ENCODE measurements at regions not wholly inside any gene's neighbourhood (a gene's known extent, or its start where the extent isn't known, plus 50 kb on each side); places are given as distances from the start of the nearest gene placed in this dataset.

- H4K20me1 ChIP-seq (ENCODE audit: insufficient read depth, low read depth, low read length): no peaks in the 10 kb centered on the region
- no peak overlapping the region for H3K4me2 ChIP-seq (ENCODE audit: low read depth, low read length, poor library complexity, severe bottlenecking)
- H2AFZ ChIP-seq (ENCODE audit: low read length): no peak overlapping the region
- H3K79me2 ChIP-seq (ENCODE audit: low read length): no peaks in the 10 kb centered on the region
- DNase-seq: no peak
- no peaks in the 10 kb centered on the region for H3K27me3 ChIP-seq (ENCODE audit: low read length)
- H3K4me1 ChIP-seq (ENCODE audit: low read length): no peaks in the 10 kb centered on the region
- no peak overlapping the region for H3K4me3 ChIP-seq (ENCODE audit: low read length)
- no peaks in the 10 kb centered on the region for H3K9me2 ChIP-seq (replicated peaks; ENCODE audit: insufficient read depth, low read length)
- no peaks in the 10 kb centered on the region for H3K9me3 ChIP-seq (ENCODE audit: low read length)
- no peak overlapping the region for H3K27ac ChIP-seq (ENCODE audit: low read length)
- H3K9ac ChIP-seq (ENCODE audit: low read length): no peak overlapping the region
- H3K36me3 ChIP-seq (ENCODE audit: insufficient read depth, low read length): no peaks in the 10 kb centered on the region
Measured at GRCh38 chr2:196390243-196391148, 219.1 kb upstream of the STK17B start.

GRCh38 chr2:196391149-196391479, 219.7 kb upstream of the STK17B start:
- no peak overlapping the region for H2AFZ ChIP-seq (ENCODE audit: low read length)

GRCh38 chr2:196399096-196399495, 227.7 kb upstream of the STK17B start:
- no peak overlapping the region for H2AFZ ChIP-seq (ENCODE audit: low read length)
- no peaks in the 10 kb centered on the region for H3K9me3 ChIP-seq (ENCODE audit: low read length)
- DNase-seq: no peak
- H3K9ac ChIP-seq (ENCODE audit: low read length): no peak overlapping the region
- H4K20me1 ChIP-seq (ENCODE audit: insufficient read depth, low read depth, low read length): no peaks in the 10 kb centered on the region
- no peaks in the 10 kb centered on the region for H3K27me3 ChIP-seq (ENCODE audit: low read length)
- no peaks in the 10 kb centered on the region for H3K79me2 ChIP-seq (ENCODE audit: low read length)
- H3K36me3 ChIP-seq (ENCODE audit: insufficient read depth, low read length): no peaks in the 10 kb centered on the region
- H3K4me2 ChIP-seq (ENCODE audit: low read depth, low read length, poor library complexity, severe bottlenecking): no peak overlapping the region
- H3K27ac ChIP-seq (ENCODE audit: low read length): no peak overlapping the region
- no peaks in the 10 kb centered on the region for H3K4me1 ChIP-seq (ENCODE audit: low read length)
- H3K9me2 ChIP-seq (replicated peaks; ENCODE audit: insufficient read depth, low read length): no peaks in the 10 kb centered on the region
- no peak overlapping the region for H3K4me3 ChIP-seq (ENCODE audit: low read length)

More at GRCh38 chr2:196391149-196391479, 219.7 kb upstream of the STK17B start:
- Histone ChIP-seq H3K4me3 (ENCODE audit: low read length) (no peak overlapping the region), H3K4me2 (ENCODE audit: low read depth, low read length, poor library complexity, severe bottlenecking) (no peak overlapping the region), H3K36me3 (ENCODE audit: insufficient read depth, low read length) (no peaks in the 10 kb centered on the region), H3K9me3 (ENCODE audit: low read length) (no peaks in the 10 kb centered on the region), H3K27me3 (ENCODE audit: low read length) (no peaks in the 10 kb centered on the region), H3K27ac (ENCODE audit: low read length) (no peak overlapping the region), H4K20me1 (ENCODE audit: insufficient read depth, low read depth, low read length) (no peaks in the 10 kb centered on the region), H3K9me2 (replicated peaks; ENCODE audit: insufficient read depth, low read length) (no peaks in the 10 kb centered on the region), H3K9ac (ENCODE audit: low read length) (no peak overlapping the region), H3K4me1 (ENCODE audit: low read length) (no peaks in the 10 kb centered on the region), H3K79me2 (ENCODE audit: low read length) (no peaks in the 10 kb centered on the region)
- no peak for DNase-seq

GRCh38 chr2:196399722-196400691, 228.6 kb upstream of the STK17B start:
- H3K9me3 ChIP-seq (ENCODE audit: low read length): no peaks in the 10 kb centered on the region

GRCh38 chr2:196403471-196403870, 232.1 kb upstream of the STK17B start:
- Histone ChIP-seq H3K4me3 (ENCODE audit: low read length) (no peak overlapping the region), H4K20me1 (ENCODE audit: insufficient read depth, low read depth, low read length) (no peaks in the 10 kb centered on the region), H3K4me2 (ENCODE audit: low read depth, low read length, poor library complexity, severe bottlenecking) (no peak overlapping the region), H3K9me2 (replicated peaks; ENCODE audit: insufficient read depth, low read length) (no peaks in the 10 kb centered on the region), H3K27ac (ENCODE audit: low read length) (no peak overlapping the region), H3K4me1 (ENCODE audit: low read length) (no peaks in the 10 kb centered on the region), H3K36me3 (ENCODE audit: insufficient read depth, low read length) (no peaks in the 10 kb centered on the region), H3K79me2 (ENCODE audit: low read length) (no peaks in the 10 kb centered on the region), H3K27me3 (ENCODE audit: low read length) (no peaks in the 10 kb centered on the region), H2AFZ (ENCODE audit: low read length) (no peak overlapping the region), H3K9me3 (ENCODE audit: low read length) (no peaks in the 10 kb centered on the region), H3K9ac (ENCODE audit: low read length) (no peak overlapping the region)
- DNase-seq: no peak

More at GRCh38 chr2:196399722-196400691, 228.6 kb upstream of the STK17B start:
- no peaks in the 10 kb centered on the region for H3K4me1 ChIP-seq (ENCODE audit: low read length)
- H3K9ac ChIP-seq (ENCODE audit: low read length): no peak overlapping the region
- no peaks in the 10 kb centered on the region for H3K27me3 ChIP-seq (ENCODE audit: low read length)
- no peak overlapping the region for H2AFZ ChIP-seq (ENCODE audit: low read length)
- no peak overlapping the region for H3K4me2 ChIP-seq (ENCODE audit: low read depth, low read length, poor library complexity, severe bottlenecking)
- no peaks in the 10 kb centered on the region for H3K36me3 ChIP-seq (ENCODE audit: insufficient read depth, low read length)
- H3K4me3 ChIP-seq (ENCODE audit: low read length): no peak overlapping the region
- no peak for DNase-seq
- no peak overlapping the region for H3K27ac ChIP-seq (ENCODE audit: low read length)
- no peaks in the 10 kb centered on the region for H4K20me1 ChIP-seq (ENCODE audit: insufficient read depth, low read depth, low read length)
- H3K79me2 ChIP-seq (ENCODE audit: low read length): no peaks in the 10 kb centered on the region
- no peaks in the 10 kb centered on the region for H3K9me2 ChIP-seq (replicated peaks; ENCODE audit: insufficient read depth, low read length)

- Histone ChIP-seq H3K27ac (ENCODE audit: low read length) (no peak overlapping the region), H3K9me3 (ENCODE audit: low read length) (no peaks in the 10 kb centered on the region), H2AFZ (ENCODE audit: low read length) (no peak overlapping the region), H3K4me2 (ENCODE audit: low read depth, low read length, poor library complexity, severe bottlenecking) (no peak overlapping the region), H3K9ac (ENCODE audit: low read length) (no peak overlapping the region), H4K20me1 (ENCODE audit: insufficient read depth, low read depth, low read length) (no peaks in the 10 kb centered on the region), H3K36me3 (ENCODE audit: insufficient read depth, low read length) (no peaks in the 10 kb centered on the region), H3K4me3 (ENCODE audit: low read length) (no peak overlapping the region), H3K9me2 (replicated peaks; ENCODE audit: insufficient read depth, low read length) (no peaks in the 10 kb centered on the region), H3K4me1 (ENCODE audit: low read length) (no peaks in the 10 kb centered on the region), H3K79me2 (ENCODE audit: low read length) (no peaks in the 10 kb centered on the region), H3K27me3 (ENCODE audit: low read length) (no peaks in the 10 kb centered on the region)
- no peak for DNase-seq
Measured at GRCh38 chr2:196404276-196404675, 232.9 kb upstream of the STK17B start.

GRCh38 chr2:196407675-196408264, 231.7 kb upstream of the CCDC150 start:
- Histone ChIP-seq H3K9ac (ENCODE audit: low read length) (no peak overlapping the region), H3K9me2 (replicated peaks; ENCODE audit: insufficient read depth, low read length) (no peaks in the 10 kb centered on the region), H3K4me3 (ENCODE audit: low read length) (no peak overlapping the region), H2AFZ (ENCODE audit: low read length) (no peak overlapping the region), H3K9me3 (ENCODE audit: low read length) (no peaks in the 10 kb centered on the region), H3K36me3 (ENCODE audit: insufficient read depth, low read length) (no peaks in the 10 kb centered on the region), H3K4me2 (ENCODE audit: low read depth, low read length, poor library complexity, severe bottlenecking) (no peak overlapping the region), H4K20me1 (ENCODE audit: insufficient read depth, low read depth, low read length) (no peaks in the 10 kb centered on the region), H3K27ac (ENCODE audit: low read length) (no peak overlapping the region), H3K79me2 (ENCODE audit: low read length) (no peaks in the 10 kb centered on the region), H3K4me1 (ENCODE audit: low read length) (no peaks in the 10 kb centered on the region), H3K27me3 (ENCODE audit: low read length) (no peaks in the 10 kb centered on the region)
- no peak for DNase-seq

GRCh38 chr2:196409376-196409775, 230.1 kb upstream of the CCDC150 start:
- no peaks in the 10 kb centered on the region for H4K20me1 ChIP-seq (ENCODE audit: insufficient read depth, low read depth, low read length)
- no peaks in the 10 kb centered on the region for H3K36me3 ChIP-seq (ENCODE audit: insufficient read depth, low read length)
- H3K4me3 ChIP-seq (ENCODE audit: low read length): no peak overlapping the region
- H3K27me3 ChIP-seq (ENCODE audit: low read length): no peaks in the 10 kb centered on the region
- no peak overlapping the region for H3K9ac ChIP-seq (ENCODE audit: low read length)
- H3K4me1 ChIP-seq (ENCODE audit: low read length): peaks cover 7% of the 10 kb centered on the region
- DNase-seq: no peak
- no peak overlapping the region for H3K27ac ChIP-seq (ENCODE audit: low read length)
- no peak overlapping the region for H2AFZ ChIP-seq (ENCODE audit: low read length)
- no peak overlapping the region for H3K4me2 ChIP-seq (ENCODE audit: low read depth, low read length, poor library complexity, severe bottlenecking)
- no peaks in the 10 kb centered on the region for H3K9me3 ChIP-seq (ENCODE audit: low read length)
- H3K9me2 ChIP-seq (replicated peaks; ENCODE audit: insufficient read depth, low read length): no peaks in the 10 kb centered on the region
- no peaks in the 10 kb centered on the region for H3K79me2 ChIP-seq (ENCODE audit: low read length)

All from Karpas-422 (cell line).